Endothelial cell of umbilical vein (primary cell): ENCODE measurements at regions not wholly inside any gene's neighbourhood (a gene's known extent, or its start where the extent isn't known, plus 50 kb on each side); places are given as distances from the start of the nearest gene placed in this dataset.

ENCODE experiments used
- BruUV-seq: library from RNA; stranded (reverse); fragments of 400-500 nt; replicated peaks from 2 replicates; lab custom pipeline; 2021; lab: Mats Ljungman, UMichigan
- CTCF ChIA-PET: fragments of 300-600, 350-600 bp; sonication (Branson Sonifier 250); formaldehyde crosslinking; loops from one replicate; lab custom pipeline; 2021; ENCODE audit warnings: antibody characterized with exemption, inconsistent platforms; lab: Charles Lee
- POLR2A ChIA-PET: fragments of 300-600, 350-600 bp; sonication (Branson Sonifier 250); formaldehyde crosslinking; loops from one replicate; lab custom pipeline; 2021; ENCODE audit warnings: antibody characterized with exemption, inconsistent platforms; lab: Charles Lee
- DNase-seq: peaks from one replicate; pipeline ENCODE4 v3.0.0-alpha.2; 2011; ENCODE audit warnings: low read depth, low spot score
- FAIRE-seq: peaks from 2 replicates; lab custom pipeline; 2011; peaks lifted over from hg19 to GRCh38; lab: Jason Lieb, UNC
- H2AFZ ChIP-seq: 2 replicates; pipeline ENCODE4 v1.6.0; 2012; ENCODE audit warnings: low read depth, low read length, control low read depth, inconsistent platforms
- H3K27ac ChIP-seq: 2 replicates; pipeline ENCODE4 v1.5.1; 2011; ENCODE audit warnings: low read depth, mild to moderate bottlenecking, control low read depth, low read length, moderate library complexity; ENCODE audit not compliant: insufficient read depth
- H3K27me3 ChIP-seq, 2 experiments: 2 replicates each; pipeline versions ENCODE4 v1.6.0 to v1.6.1; 2011; ENCODE audit warnings: low read length in 2 of 2, mixed read lengths in 1 of 2; ENCODE audit not compliant: control insufficient read depth in 2 of 2, insufficient read depth in 2 of 2
- H3K36me3 ChIP-seq, 2 experiments: 2 replicates in 1 of 2; 3 replicates in 1 of 2; pipeline ENCODE4 v1.5.1; 2011; ENCODE audit warnings: low read length in 2 of 2, mild to moderate bottlenecking in 1 of 2, moderate library complexity in 1 of 2; ENCODE audit not compliant: control insufficient read depth in 2 of 2, insufficient read depth in 2 of 2; ENCODE audit errors: extremely low read depth in 1 of 2
- H3K4me1 ChIP-seq: 3 replicates; pipeline ENCODE4 v1.5.1; 2011; ENCODE audit warnings: mild to moderate bottlenecking, low read length; ENCODE audit not compliant: control insufficient read depth, insufficient read depth; ENCODE audit errors: extremely low read depth
- H3K4me2 ChIP-seq: 2 replicates; pipeline ENCODE4 v1.6.1; 2011; ENCODE audit warnings: low read length, control low read depth, mixed read lengths; ENCODE audit not compliant: insufficient read depth
- H3K4me3 ChIP-seq, 3 experiments: fragments of 200-600 bp in 1 of 3; sonication (generic), shearing (Covaris generic) in 1 of 3; replicated peaks in 1 of 3; 2 replicates each; pipeline ENCODE4 v1.5.1; 2011 to 2016; ENCODE audit warnings: control low read depth in 3 of 3, low read length in 3 of 3, mild to moderate bottlenecking in 2 of 3, inconsistent platforms in 1 of 3, low read depth in 1 of 3, moderate library complexity in 1 of 3; ENCODE audit not compliant: insufficient read depth in 1 of 3
- H3K79me2 ChIP-seq: 2 replicates; pipeline ENCODE4 v1.6.0; 2012; ENCODE audit warnings: low read length, inconsistent platforms; ENCODE audit not compliant: control insufficient read depth, insufficient read depth
- H3K9ac ChIP-seq: replicated peaks from 2 replicates; pipeline ENCODE3; 2011; ENCODE audit warnings: low read length, control low read depth; ENCODE audit not compliant: insufficient read depth; ENCODE audit errors: extremely low read depth
- H3K9me1 ChIP-seq: replicated peaks from 3 replicates; pipeline ENCODE4 v1.6.0; 2011; ENCODE audit warnings: mild to moderate bottlenecking, low read length; ENCODE audit not compliant: control insufficient read depth, insufficient read depth; ENCODE audit errors: extremely low read depth
- H3K9me3 ChIP-seq: replicated peaks from 2 replicates; pipeline ENCODE4 v1.5.1; 2012; ENCODE audit warnings: low read length, inconsistent platforms; ENCODE audit not compliant: control insufficient read depth, insufficient read depth
- H4K20me1 ChIP-seq: replicated peaks from 2 replicates; pipeline ENCODE3; 2011; ENCODE audit warnings: mild to moderate bottlenecking, low read length; ENCODE audit not compliant: control insufficient read depth, insufficient read depth; ENCODE audit errors: extremely low read depth
- CTCF ChIP-seq, 2 donors: IDR thresholded peaks; 1 replicate in 1 of 2; 2 replicates in 1 of 2; pipeline ENCODE4 v1.5.1; 2011; ENCODE audit warnings: low read length in 2 of 2, mild to moderate bottlenecking in 2 of 2, moderate library complexity in 2 of 2, control low read depth in 1 of 2, inconsistent platforms in 1 of 2, low read depth in 1 of 2; ENCODE audit not compliant: insufficient read depth in 1 of 2; ENCODE audit errors: extremely low read depth in 1 of 2
- JUN ChIP-seq: IDR thresholded peaks from 2 replicates; pipeline ENCODE4 v1.6.1; 2011; ENCODE audit warnings: borderline replicate concordance, low read depth; ENCODE audit not compliant: insufficient read length, insufficient read depth
- MAX ChIP-seq: IDR thresholded peaks from 2 replicates; pipeline ENCODE4 v1.6.1; 2011; ENCODE audit not compliant: insufficient read depth, insufficient read length
- MYC ChIP-seq: IDR thresholded peaks from one replicate; pipeline ENCODE4 v1.6.1; 2011; ENCODE audit warnings: mild to moderate bottlenecking, low read depth, low read length
- POLR2AphosphoS5 ChIP-seq: IDR thresholded peaks from 2 replicates; pipeline ENCODE4 v1.6.1; 2012; ENCODE audit warnings: low read depth, mild to moderate bottlenecking, control low read depth, low read length, moderate library complexity; ENCODE audit not compliant: insufficient read depth
- dilution Hi-C: fragments of 300-500 bp; cut with MboI; formaldehyde crosslinking; loops from one replicate; pipeline ENCODE4 v1.15.0; 2019; ENCODE audit warnings: low sequenced_read_pairs; ENCODE audit not compliant: extremely low pct_ligation_motif_present
- intact Hi-C: fragments of 100-400 bp; cut with micrococcal nuclease; formaldehyde crosslinking; loops from one replicate; pipeline ENCODE4 v1.10.0; 2022

GRCh38 chr9:23245067-23245466 is 581.0 kb downstream of the ELAVL2 start:
- ChIA-PET POLR2A (no interaction called here), CTCF (no interaction called here)
- Histone ChIP-seq H3K27me3 (no peaks in the 10 kb centered on the region), H3K9me1 (no peaks in the 10 kb centered on the region), H3K4me2 (no peak overlapping the region), H3K79me2 (no peaks in the 10 kb centered on the region), H3K9me3 (no peaks in the 10 kb centered on the region), H3K36me3 (no peaks in the 10 kb centered on the region), H3K27ac (no peak overlapping the region), H3K4me1 (no peaks in the 10 kb centered on the region), H3K4me3 (no peak overlapping the region), H3K9ac (no peak overlapping the region), H2AFZ (no peak overlapping the region), H4K20me1 (no peaks in the 10 kb centered on the region)
- DNase-seq: no peak
- TF ChIP-seq MAX: no peak
- no peak for TF ChIP-seq JUN
- no peak for TF ChIP-seq MYC
- TF ChIP-seq POLR2AphosphoS5: no peak
- TF ChIP-seq CTCF (IDR thresholded peaks at IDR 0.05; ENCODE audit: extremely low read depth in 1 of 2, insufficient read depth in 1 of 2, low read depth in 1 of 2, low read length in 2 of 2): no peak
- intact Hi-C loops (no loop called here), dilution Hi-C loops (no loop called here)
- BruUV-seq: no TSS peak
- FAIRE-seq: no peak
